Inferior parietal cortex (tissue), 1 donor: ENCODE measurements at regions not wholly inside any gene's neighbourhood (a gene's known extent, or its start where the extent isn't known, plus 50 kb on each side); places are given as distances from the start of the nearest gene placed in this dataset.

ENCODE experiments used
- DNase-seq: peaks from one replicate; pipeline ENCODE4 v3.0.0-alpha.2; 2016; ENCODE audit errors: extremely low spot score

- no peak for DNase-seq
Observed at GRCh38 chr1:239593527-239593926, 207.2 kb downstream of the CHRM3 start.

- DNase-seq, result no peak
Observed at GRCh38 chr1:239600588-239600987, 214.2 kb downstream of the CHRM3 start.

DNA sequence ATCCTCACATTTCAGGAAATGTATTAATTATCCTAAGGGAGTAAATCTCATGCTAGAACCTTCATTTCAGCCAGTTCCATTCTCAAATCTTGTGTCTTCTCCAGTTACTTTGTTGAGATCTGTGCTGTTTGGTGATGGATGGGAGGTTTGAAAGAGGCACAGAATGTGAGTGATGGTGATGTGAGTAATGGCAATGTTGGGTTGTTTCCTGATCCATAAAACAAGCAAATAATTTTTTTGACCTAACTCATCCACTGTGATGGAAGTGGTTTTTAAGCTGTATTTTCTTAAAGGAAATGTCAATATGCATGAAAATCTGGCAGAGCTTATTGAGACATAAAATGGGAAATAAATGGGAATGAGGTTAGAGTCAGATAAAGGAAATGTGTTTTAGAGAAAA, 214.7 kb downstream of the CHRM3 start:
- no peak for DNase-seq

DNA sequence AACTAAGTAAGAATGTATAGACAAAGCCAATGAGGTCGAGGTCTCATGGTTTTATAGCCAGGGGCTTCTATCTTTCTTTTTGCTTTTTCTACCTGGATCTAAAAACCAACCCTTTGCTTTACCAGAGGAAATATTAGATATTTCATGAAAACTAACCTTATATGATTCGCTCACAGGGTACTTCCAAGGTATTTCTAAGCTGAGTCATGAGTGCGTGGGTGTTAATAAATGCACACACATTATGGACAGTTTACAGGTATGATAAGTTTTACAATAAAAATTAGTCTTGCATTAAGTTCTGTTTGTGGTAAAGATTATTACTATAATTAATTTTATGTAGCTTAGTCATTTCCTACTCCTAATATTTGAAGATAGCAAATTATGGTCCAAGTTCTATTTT, 217.2 kb downstream of the CHRM3 start:
- DNase-seq, result no peak

- no peak for DNase-seq
Observed at GRCh38 chr1:239606850-239607400, 220.6 kb downstream of the CHRM3 start.

DNA sequence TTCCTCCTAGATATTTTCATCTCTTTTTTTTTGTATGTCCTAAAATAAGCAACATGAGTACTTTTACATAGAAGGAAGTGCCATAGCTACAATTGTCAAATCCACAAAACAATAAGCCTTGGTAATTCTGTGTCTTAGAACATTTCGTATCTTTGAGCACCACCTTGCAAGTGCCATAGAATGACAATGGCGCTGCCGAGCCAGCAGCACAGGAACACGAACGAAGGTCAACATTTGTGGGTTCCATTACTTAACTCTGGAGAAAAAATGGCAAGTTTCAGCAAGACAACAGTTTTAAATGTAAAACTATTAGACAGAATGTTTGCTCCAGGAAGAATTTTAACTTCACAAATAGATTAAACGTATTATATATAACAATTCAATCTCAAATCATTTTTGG, 222.1 kb downstream of the CHRM3 start:
- no peak for DNase-seq

DNA sequence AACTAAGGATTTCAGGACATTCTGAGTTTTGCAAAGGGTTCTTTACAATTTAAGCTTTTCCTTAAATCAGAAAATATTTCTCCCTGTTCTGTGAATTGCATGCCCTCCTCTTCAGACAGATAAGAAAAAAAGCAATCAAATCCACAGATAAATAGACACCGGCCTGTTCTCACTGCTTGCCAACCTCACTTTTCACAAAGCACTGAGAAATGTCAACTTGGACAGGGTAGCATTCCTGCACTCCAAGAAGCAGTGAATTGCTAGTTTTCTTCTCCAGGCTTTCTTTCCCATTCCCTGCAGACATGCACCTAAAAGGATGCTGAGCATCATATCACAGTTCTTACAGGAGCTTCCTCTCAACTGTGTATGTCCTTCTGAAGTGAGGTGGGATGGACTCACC, 226.0 kb downstream of the CHRM3 start:
- no peak for DNase-seq

- no peak for DNase-seq
Observed at GRCh38 chr1:239616673-239617072, 230.3 kb downstream of the CHRM3 start.

DNA sequence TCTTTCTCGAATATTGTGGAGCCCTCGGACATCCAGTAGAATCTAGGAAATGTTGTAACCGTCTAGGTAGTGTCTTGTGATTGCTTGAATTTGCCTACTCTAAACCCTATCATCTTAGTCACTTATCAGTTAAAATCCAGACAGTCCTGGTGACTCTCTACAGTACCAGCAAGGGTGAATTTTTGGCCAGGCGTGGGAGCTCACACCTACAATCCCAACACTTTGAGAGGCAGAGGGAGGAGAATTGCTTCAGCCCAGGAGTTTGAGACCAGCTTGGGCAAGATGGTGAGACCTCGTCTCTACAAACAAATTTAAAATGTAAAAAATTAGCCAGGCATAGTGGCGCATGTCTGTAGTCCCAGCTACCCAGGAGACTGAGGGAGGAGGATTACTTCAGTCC, 230.9 kb downstream of the CHRM3 start:
- no peak for DNase-seq

DNA sequence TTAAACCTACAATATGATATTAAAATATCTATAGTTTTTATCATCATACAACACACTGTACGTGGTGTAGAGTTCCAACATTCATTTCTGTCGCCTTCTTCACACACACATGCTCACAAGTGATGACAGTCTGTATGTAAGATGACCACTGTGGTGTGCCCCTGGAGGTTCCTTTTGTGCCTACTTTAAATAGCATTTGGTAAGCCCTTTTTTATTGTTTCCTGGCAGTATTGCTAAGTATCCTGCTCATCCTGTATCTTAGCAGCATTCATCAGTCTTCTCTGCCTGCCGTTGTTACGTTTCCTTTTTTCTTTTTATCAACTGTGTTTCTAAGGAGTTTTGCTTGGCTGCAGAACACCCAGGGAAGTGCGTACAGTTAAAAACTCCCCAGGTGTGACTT, 231.4 kb downstream of the CHRM3 start:
- no peak for DNase-seq

GRCh38 chr1:239619190-239619589, 232.8 kb downstream of the CHRM3 start:
- DNase-seq, result no peak

DNA sequence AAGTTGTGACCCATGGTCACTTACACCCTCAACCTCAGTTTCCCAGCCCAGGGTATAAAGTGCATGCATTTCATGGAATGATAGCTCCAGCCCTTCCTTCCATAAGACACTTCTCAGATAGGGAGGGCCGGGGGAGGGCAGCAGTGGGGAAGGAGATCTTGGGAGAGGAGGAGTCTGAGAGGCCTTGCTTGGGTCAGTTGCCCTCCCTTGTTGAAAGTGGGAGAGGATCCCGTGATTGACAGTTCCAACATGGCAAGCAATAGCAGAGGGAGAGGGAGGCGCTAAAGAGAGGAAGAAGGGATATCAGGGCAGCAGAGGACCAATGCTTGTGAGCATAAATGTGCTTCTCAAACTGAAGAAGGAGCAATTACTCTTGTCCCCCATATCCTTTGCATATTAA, 244.4 kb downstream of the CHRM3 start:
- DNase-seq, result no peak

DNA sequence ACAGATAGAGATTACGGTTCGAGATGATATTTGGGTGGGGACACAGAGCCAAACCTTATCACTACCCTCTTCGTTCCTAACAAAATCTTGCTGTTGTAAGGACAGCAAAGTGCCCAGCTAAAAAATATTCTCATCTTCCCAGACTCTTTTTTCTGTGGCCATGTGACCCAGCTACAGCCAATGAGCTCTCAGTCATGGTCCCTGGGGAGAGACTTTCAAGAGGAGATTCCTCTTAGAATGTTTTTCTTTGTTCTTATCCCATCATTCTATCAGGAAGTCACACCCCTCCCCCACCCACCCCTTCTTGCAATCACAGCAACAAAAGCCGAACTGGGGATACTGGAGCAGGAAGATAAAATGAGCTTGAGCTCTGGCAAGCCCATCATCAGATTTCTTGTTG, 247.1 kb downstream of the CHRM3 start:
- no peak for DNase-seq

GRCh38 chr1:239635276-239635675, 248.9 kb downstream of the CHRM3 start:
- no peak for DNase-seq

DNA sequence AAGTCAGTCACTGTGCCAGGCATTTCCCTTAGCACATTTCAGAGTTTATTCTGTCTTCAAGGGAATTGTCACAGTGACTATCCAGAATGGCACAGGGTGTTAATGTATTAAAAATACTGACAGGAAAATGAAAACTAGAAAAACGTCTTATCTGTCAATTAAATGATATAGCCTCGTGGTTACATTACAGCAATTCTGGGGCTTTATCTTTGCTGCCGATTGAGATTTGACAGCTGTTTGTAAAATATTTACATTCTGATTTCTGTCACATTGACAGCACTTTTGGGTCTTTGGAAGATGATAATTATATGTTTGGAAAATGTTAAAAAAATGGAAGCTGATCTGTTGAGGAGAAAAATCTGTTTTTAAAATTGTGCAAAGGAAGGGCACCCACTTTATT, 250.0 kb downstream of the CHRM3 start:
- no peak for DNase-seq

DNA sequence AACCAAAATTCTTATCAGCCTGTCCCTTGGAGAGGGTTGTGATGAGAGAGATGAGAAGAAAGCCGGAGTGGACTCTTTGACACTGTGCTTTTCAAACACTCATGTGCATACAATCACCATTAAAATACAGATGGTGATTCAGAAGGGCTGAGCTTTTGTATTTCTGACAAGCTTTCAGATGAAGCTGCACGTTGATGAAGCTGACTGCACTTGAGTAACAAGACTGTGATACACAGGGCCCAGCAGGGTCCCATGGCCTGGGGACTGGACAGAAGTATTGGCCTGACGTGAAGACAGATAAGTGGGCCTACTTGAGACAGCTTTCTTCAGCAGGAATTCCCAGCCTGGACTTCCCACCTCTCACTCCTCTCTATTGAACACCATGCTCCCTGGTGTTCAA, 258.2 kb downstream of the CHRM3 start:
- no peak for DNase-seq

GRCh38 chr1:239647045-239647444, 260.7 kb downstream of the CHRM3 start:
- no peak for DNase-seq

DNA sequence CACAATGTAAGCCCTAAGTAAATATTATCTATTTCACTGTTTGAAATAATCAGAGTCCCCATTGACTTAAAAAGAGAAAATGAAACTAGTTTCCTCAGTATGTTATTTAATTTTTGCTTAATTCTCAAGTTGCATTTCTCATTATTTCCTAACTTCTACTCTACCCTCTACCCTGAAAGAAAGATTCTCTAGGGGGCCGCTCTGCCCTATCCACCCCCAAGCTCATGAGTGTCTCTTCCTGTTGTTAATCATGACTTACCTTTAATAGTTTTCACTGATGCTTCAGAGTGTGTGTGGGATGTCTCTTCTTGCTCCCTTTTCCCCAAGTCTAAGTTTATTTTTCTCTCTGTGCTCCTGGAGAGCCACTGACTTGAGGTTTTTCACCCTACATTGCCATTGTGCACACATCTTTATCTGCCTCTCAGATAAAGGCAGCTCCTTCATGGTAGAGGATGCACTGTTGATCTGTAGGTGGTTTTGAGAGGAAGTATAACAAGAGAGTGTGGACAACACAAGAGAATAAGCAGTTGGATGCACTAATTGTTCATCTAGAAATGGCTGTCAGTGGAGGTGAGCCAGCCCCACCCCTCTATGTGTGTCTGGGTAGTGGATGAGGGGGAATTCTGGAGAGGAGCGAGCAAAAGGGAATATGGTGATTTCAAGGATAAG, 261.7 kb downstream of the CHRM3 start:
- no peak for DNase-seq

GRCh38 chr1:239655023-239655422, 268.7 kb downstream of the CHRM3 start:
- DNase-seq, result no peak

DNA sequence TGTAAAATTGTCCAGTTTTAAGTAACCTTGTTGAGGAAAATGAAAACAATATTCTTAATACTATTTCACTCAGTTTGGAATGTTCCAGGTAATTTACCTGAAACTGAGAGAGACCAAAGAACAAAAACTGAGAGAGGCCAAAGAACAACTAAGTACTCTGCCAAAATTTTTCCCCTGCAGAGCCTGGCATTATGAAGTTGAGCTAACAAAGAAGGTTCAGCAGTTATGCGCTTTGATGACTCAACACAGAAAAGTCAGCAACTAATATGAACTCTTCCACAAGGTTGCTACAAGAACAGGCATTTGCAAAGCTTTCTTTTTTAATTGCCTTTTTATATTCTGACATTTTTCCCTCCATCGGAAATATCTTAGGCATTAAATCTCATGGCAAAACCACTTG, 270.9 kb downstream of the CHRM3 start:
- DNase-seq, result no peak

DNA sequence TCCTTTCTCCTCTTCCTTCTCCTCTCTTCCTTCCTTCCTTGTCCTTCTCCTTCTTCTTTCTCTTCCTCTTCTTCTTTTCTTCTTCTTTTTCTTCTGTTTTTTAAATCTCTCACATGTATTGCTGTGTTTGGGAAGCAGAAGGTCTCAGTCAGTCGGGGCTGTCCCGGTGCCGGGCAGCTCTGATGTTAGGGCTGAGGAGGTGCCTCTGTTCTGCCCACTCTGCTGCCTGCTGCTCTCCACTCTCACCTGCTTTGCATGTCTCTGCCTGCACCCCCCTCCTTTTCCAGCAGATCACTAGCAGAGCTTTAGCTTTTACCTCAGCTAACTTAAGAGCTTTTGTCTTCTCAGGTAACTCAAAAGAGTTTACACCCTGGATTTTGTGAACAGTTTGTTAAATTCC, 276.6 kb downstream of the CHRM3 start:
- DNase-seq, result no peak

GRCh38 chr1:239672256-239672655, 285.9 kb downstream of the CHRM3 start:
- DNase-seq, result no peak

DNA sequence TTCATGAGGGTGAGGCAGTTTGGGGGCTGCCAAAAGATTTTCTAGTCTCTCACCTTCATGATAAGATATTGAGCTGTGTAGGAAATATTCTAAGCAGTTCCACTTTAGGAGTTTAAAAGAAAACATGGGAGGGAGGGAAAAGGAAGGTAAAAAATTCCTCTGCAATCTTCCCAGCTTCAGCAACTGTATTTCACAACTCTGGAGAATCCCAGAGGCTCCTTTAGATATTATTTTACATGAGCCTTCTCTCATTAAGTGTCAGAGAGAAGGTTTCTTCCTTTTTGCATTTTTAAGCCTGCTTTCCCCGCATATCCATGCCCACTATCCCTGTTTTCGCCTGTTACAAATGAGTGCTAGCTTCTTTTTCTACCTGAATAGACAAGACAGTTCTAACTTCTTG, 289.4 kb downstream of the CHRM3 start:
- DNase-seq, result no peak
